ENCODE measurements at regions not wholly inside any gene's neighbourhood (a gene's known extent, or its start where the extent isn't known, plus 50 kb on each side); places are given as distances from the start of the nearest gene placed in this dataset.
"Not testable (repeated sequence)": the region's sequence is repeated elsewhere in the genome, so short reads cannot be mapped to it uniquely, and the experiment has no call there.

DNA sequence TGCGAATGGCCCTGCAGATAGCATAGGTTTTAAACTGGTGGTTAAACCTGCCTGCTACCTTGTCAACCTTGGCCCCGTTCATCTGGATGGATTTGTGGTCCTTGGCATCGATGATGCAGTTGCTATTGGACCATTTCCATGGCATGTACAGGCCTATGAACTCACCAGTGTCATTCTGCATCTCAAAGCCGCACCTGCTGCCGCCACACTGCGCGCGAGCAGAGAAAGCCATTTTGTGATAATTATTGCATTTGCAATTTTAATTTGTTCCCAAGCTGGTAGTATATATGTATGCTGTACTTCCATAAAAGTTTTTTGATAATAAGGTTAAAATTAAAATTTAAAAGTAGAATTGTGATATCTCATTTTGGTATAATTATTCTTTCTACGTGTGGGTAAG lies 94.8 kb upstream of the UXS1 start:
- Histone ChIP-seq H3K9me3 (ENCODE audit: control insufficient read depth, low read length) (no peaks in the 10 kb centered on the region), H3K36me3 (ENCODE audit: control insufficient read depth, insufficient read depth, low read length, severe bottlenecking) (no peaks in the 10 kb centered on the region), H3K9ac (ENCODE audit: low read length) (no peak overlapping the region), H3K4me3 (ENCODE audit: low read length) (no peak overlapping the region), H3K4me1 (ENCODE audit: control insufficient read depth, insufficient read depth, low read length) (no peaks in the 10 kb centered on the region), H3K27me3 (replicated peaks; ENCODE audit: control insufficient read depth, insufficient read depth, low read length) (peaks cover 22% of the 10 kb centered on the region)
- no peak for DNase-seq (ENCODE audit: low read depth)

DNA sequence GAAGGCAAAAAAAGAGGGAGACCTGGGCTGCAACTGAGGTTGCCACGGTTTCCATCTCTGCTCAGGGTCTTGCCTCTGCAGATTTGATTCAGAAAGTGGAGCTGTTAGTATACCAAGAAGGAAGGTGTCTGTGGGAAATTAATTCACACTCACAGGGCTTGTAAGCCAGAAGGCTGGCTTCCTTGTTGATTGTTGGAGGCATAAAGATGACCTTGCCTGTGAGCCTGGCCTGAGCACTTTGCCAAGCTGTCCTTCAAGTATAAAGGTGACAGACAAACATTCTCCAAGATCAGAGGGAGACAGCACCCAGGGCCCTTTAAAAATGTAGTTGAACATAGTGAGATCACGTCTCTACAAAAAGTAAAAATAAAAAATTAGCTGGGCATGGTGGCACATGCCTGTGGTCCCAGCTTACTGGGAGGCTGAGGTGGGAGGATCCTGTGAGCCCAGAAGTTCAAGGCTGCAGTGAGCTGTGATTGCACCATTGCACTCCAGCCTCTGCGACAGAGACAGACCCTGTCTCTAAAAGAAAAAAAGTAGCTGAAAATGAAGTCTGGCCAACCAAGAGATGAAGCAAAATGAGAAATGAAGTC lies 91.2 kb upstream of the UXS1 start:
- H3K9me3 ChIP-seq (ENCODE audit: control insufficient read depth, low read length): no peaks in the 10 kb centered on the region
- no peaks in the 10 kb centered on the region for H3K36me3 ChIP-seq (ENCODE audit: control insufficient read depth, insufficient read depth, low read length, severe bottlenecking)
- DNase-seq (ENCODE audit: low read depth): no peak
- no peak overlapping the region for H3K4me3 ChIP-seq (ENCODE audit: low read length)
- H3K9ac ChIP-seq (ENCODE audit: low read length): no peak overlapping the region
- no peaks in the 10 kb centered on the region for H3K4me1 ChIP-seq (ENCODE audit: control insufficient read depth, insufficient read depth, low read length)
- H3K27me3 ChIP-seq (replicated peaks; ENCODE audit: control insufficient read depth, insufficient read depth, low read length): peaks cover 41% of the 10 kb centered on the region

DNA sequence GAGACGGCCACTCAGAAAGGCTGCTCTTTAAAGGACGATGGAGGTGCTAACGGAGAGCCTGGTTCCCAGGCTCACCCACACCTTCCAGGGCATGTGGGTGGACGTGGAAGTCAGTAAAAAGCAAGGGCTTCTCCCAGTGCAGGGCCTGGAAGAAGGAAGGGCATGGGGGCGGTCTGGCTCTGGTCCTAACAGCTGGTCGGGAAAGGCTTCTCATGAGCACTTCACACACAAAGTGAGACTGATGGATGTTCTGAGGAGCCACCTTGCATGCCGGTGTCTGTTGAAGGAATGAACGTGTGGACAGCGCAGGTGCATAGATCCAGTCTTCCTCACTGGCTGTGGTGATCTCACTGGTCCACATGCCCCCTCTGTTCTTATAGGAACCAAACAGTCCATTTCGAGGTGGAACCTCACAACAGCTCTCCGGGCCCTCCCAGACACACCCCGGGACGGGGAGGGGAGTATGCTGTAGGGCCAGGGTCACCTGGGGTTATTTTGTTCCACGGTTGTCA lies 90.6 kb upstream of the UXS1 start:
- H3K4me1 ChIP-seq (ENCODE audit: control insufficient read depth, insufficient read depth, low read length): no peaks in the 10 kb centered on the region
- H3K9ac ChIP-seq (ENCODE audit: low read length): no peak overlapping the region
- no peaks in the 10 kb centered on the region for H3K36me3 ChIP-seq (ENCODE audit: control insufficient read depth, insufficient read depth, low read length, severe bottlenecking)
- peaks cover 41% of the 10 kb centered on the region for H3K27me3 ChIP-seq (replicated peaks; ENCODE audit: control insufficient read depth, insufficient read depth, low read length)
- H3K4me3 ChIP-seq (ENCODE audit: low read length): no peak overlapping the region
- H3K9me3 ChIP-seq (ENCODE audit: control insufficient read depth, low read length): no peaks in the 10 kb centered on the region
- DNase-seq (ENCODE audit: low read depth): no peak

DNA sequence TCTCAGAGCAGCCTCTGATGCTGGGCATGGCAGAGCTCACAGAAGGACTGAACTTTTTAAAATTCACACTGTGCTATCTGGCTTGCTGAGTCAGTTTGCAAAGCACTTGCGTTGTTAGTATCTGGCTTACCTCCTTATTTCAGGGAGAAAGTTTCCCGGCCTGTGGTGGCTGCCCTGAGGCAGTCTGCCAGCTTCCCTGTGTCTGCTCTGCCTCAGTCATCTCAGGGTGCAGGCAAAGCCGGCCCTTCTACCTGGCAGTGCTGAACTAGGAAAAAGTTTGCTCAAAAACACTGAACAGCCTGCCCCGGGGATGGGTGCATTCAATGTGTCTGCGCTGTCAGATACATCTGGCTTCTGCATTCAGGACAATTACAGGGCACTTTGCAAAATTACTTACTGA lies 90.2 kb upstream of the UXS1 start:
- no peak overlapping the region for H3K4me3 ChIP-seq (ENCODE audit: low read length)
- H3K27me3 ChIP-seq (replicated peaks; ENCODE audit: control insufficient read depth, insufficient read depth, low read length): peaks cover 41% of the 10 kb centered on the region
- no peaks in the 10 kb centered on the region for H3K36me3 ChIP-seq (ENCODE audit: control insufficient read depth, insufficient read depth, low read length, severe bottlenecking)
- no peak overlapping the region for H3K9ac ChIP-seq (ENCODE audit: low read length)
- no peak for DNase-seq (ENCODE audit: low read depth)
- H3K4me1 ChIP-seq (ENCODE audit: control insufficient read depth, insufficient read depth, low read length): no peaks in the 10 kb centered on the region
- no peaks in the 10 kb centered on the region for H3K9me3 ChIP-seq (ENCODE audit: control insufficient read depth, low read length)

DNA sequence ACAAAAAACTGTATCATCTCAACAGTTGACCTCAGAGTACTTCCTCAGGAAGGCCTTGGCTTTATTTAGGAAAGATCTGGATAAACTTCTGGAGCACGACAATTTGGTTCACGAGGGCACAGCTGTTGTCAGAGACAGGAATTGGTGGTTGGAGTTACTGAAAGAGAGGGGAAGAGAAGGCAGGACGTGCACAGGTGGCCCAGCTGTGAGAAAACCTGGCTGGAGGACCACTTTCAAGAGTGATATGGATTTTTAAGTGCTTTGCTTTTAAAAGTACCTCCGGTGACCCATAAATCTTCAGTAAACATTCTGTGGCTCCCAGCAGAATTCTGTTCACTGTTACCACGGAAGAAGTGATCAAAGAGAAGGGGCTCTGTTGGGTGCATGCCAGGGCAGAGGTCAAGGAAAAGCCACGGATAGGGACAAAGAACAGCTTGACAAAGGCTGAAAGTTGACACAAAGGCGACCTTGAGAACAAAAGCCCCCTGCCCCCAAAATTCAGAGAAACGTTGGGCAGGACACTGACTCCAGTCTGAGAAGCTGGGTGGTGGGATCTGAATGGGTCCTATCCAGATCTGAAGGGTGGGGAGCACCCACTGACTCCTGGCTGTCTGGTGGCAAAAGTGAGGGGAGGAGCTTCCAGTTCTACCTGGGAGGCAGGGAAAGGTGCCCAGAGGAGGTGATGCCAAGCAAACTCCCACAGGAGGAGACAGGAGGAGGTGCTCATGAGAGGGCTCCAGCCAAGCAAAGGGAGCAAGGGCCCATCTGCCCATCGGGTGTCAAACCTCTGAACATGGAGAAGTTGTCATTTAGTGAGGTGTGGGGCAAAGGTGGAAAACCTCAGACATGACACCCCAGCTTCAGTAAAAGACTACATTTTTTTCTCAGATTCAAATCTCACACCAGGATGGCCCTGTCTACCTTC lies 89.4 kb upstream of the UXS1 start:
- H3K27me3 ChIP-seq (replicated peaks; ENCODE audit: control insufficient read depth, insufficient read depth, low read length): peaks cover 41% of the 10 kb centered on the region
- not testable (repeated sequence) for H3K4me3 ChIP-seq (ENCODE audit: low read length); H3K9me3 ChIP-seq (ENCODE audit: control insufficient read depth, low read length); H3K4me1 ChIP-seq (ENCODE audit: control insufficient read depth, insufficient read depth, low read length); H3K9ac ChIP-seq (ENCODE audit: low read length); DNase-seq (ENCODE audit: low read depth); H3K36me3 ChIP-seq (ENCODE audit: control insufficient read depth, insufficient read depth, low read length, severe bottlenecking)

DNA sequence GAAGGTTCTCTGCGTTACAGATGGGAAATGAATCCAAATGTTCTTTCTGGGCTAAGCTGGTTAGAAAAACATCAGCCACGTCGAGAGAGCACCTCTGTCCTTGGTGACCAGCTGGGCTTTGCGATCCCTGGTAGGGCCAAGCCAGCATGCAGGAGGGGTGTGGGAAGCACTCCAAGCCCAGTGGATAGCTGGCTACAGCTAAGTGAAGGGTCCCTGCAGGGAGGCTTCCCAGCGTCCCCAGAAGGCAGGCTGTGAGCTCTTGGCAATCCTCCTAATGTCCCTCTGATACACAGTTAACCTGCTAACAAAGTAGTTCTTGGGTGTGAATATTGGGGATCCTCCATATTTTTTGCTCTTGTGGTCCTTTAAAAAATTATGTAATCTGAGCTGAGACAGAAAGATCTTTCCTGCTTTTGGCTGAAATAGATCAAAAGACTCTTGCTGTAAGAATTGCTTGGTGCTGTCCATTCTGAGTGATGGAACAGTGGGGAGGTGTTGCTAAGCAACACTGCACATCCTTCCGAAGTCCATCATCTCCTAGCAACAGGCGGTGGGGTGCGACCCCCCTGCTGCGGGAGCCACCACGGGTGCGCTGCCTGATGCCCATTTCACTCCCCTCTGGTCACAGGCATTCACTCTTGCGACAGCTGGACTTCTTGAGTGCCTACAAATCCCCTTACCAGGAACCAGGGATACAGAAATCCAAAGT lies 88.5 kb upstream of the UXS1 start:
- H3K9ac ChIP-seq (ENCODE audit: low read length): no peak overlapping the region
- H3K27me3 ChIP-seq (replicated peaks; ENCODE audit: control insufficient read depth, insufficient read depth, low read length): peaks cover 41% of the 10 kb centered on the region
- no peak overlapping the region for H3K4me3 ChIP-seq (ENCODE audit: low read length)
- H3K36me3 ChIP-seq (ENCODE audit: control insufficient read depth, insufficient read depth, low read length, severe bottlenecking): no peaks in the 10 kb centered on the region
- no peaks in the 10 kb centered on the region for H3K4me1 ChIP-seq (ENCODE audit: control insufficient read depth, insufficient read depth, low read length)
- no peaks in the 10 kb centered on the region for H3K9me3 ChIP-seq (ENCODE audit: control insufficient read depth, low read length)
- no peak for DNase-seq (ENCODE audit: low read depth)

DNA sequence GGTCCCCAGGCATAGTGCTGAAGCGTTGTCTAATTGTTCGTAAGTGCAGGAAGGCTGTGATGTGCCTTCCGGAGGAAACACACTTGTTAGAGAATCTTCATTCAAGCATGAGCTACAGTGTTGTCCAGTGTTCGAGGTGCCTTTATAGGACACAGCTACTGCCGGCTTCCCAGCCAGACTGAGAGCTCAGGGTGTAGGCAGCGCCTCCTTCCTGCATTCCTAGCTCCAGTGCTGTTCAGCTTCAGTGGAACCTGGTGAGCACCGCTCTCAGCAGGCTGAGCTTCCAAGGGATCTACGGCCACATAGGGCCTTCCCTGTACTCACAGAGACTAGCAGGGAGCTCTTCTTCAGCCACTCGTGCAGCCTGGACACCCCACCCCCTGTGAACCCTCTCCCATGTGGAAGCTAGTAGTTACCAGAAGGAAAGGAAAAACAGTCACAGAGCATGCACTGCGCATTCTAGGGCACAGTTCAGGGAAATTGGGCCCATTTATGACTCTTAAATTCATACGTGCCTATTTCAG lies 87.9 kb upstream of the UXS1 start:
- H3K36me3 ChIP-seq (ENCODE audit: control insufficient read depth, insufficient read depth, low read length, severe bottlenecking); H3K9ac ChIP-seq (ENCODE audit: low read length); H3K4me3 ChIP-seq (ENCODE audit: low read length); H3K4me1 ChIP-seq (ENCODE audit: control insufficient read depth, insufficient read depth, low read length); H3K9me3 ChIP-seq (ENCODE audit: control insufficient read depth, low read length); DNase-seq (ENCODE audit: low read depth): not testable (repeated sequence)
- H3K27me3 ChIP-seq (replicated peaks; ENCODE audit: control insufficient read depth, insufficient read depth, low read length): peaks cover 41% of the 10 kb centered on the region

DNA sequence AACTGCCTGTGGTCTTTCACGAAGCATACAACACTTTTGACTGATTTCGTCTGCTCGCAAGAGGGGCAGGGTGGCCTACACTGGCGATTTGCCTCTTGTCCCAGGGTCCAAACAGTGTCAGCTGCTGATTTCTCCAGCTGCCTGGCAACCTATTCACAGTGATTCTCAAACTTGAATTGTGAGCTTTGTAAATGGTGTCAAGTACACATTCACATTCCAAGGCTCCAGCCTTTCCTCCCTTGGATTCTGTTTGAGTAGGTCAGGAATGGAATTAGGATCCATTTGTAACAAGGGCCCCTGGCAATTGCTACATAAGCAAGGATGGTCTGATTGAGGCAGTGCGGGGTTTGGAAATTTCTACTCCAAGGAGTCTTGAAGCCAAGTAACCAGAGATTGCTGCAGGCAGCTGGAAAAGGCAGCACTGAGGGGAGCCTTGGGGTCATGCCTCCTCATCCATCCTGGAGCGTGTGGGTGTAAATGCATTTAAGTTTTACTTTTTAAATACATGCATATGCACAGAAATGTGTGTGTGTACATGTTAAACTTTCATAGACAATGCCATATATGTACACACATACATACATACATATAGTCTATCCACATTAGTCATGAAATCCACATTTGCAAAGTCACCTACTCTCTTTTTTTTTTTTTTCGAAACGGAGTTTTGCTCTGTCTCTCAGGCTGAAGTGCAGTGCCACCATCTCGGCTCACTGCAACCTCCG lies 86.8 kb upstream of the UXS1 start:
- H3K27me3 ChIP-seq (replicated peaks; ENCODE audit: control insufficient read depth, insufficient read depth, low read length): peaks cover 38% of the 10 kb centered on the region

DNA sequence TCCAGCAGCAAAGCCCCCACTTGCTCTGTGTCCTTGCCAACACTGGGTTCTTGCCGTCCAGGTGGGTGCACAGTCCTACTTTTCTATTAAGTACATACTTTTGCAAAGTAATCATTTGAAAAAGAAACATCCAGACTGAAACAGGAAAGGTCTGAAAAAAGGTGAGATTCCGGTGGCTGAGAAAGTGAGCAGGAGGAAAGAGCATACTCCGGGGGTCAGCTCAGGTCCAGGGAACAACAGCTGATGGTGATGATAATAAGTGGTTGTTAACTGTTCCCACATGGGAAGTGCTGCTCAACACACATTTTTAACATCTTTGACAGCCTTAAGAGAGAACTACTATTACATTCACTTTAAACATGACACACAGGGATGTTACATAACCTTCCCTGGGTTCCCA lies 86.1 kb upstream of the UXS1 start:
- Histone ChIP-seq H3K36me3 (ENCODE audit: control insufficient read depth, insufficient read depth, low read length, severe bottlenecking) (no peaks in the 10 kb centered on the region), H3K27me3 (replicated peaks; ENCODE audit: control insufficient read depth, insufficient read depth, low read length) (peaks cover 36% of the 10 kb centered on the region), H3K4me1 (ENCODE audit: control insufficient read depth, insufficient read depth, low read length) (no peaks in the 10 kb centered on the region), H3K9ac (ENCODE audit: low read length) (no peak overlapping the region), H3K4me3 (ENCODE audit: low read length) (no peak overlapping the region), H3K9me3 (ENCODE audit: control insufficient read depth, low read length) (no peaks in the 10 kb centered on the region)
- DNase-seq (ENCODE audit: low read depth): no peak

More for the DNA sequence above, 86.8 kb upstream of the UXS1 start:
- no peaks in the 10 kb centered on the region for H3K36me3 ChIP-seq (ENCODE audit: control insufficient read depth, insufficient read depth, low read length, severe bottlenecking)
- no peak overlapping the region for H3K4me3 ChIP-seq (ENCODE audit: low read length)
- H3K9me3 ChIP-seq (ENCODE audit: control insufficient read depth, low read length): no peaks in the 10 kb centered on the region
- H3K9ac ChIP-seq (ENCODE audit: low read length): no peak overlapping the region
- no peak for DNase-seq (ENCODE audit: low read depth)
- no peaks in the 10 kb centered on the region for H3K4me1 ChIP-seq (ENCODE audit: control insufficient read depth, insufficient read depth, low read length)

DNA sequence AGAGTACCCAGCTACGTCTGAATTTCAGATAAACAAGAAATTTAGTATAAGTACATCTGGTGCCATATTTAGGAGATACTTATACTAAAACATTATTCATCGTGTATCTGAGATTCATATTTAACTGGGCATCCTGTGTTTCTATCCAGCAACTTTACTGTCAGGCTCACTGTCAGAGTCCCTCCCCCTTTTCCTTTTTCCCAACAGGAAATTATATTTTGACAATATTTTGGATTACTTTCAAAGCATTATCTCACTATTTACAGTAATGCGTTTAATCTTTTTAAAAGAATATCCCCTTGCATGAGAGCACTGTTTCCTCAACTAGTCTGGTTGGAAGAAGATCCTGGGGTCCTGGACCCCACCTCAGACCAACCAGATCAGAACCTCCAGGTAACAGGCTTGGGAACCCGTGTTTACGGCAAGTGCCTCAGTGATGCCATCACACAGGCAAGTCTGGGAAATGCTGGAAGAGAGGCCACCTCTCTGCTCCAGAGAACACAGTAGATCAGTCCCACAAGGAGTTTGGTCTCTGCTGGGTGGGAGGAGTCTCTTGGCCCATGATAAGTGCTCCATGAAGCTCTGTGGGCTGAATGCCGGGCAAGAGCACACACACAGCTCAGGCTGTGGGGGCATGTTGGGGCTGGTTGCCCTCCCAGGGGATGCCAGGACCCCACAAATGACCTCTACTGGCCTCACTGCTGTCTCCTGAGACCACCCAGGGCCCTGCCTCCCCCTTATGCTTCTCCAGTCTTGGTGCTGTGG lies 84.2 kb upstream of the UXS1 start:
- no peak for DNase-seq (ENCODE audit: low read depth)
- Histone ChIP-seq H3K9ac (ENCODE audit: low read length) (no peak overlapping the region), H3K27me3 (replicated peaks; ENCODE audit: control insufficient read depth, insufficient read depth, low read length) (peaks cover 20% of the 10 kb centered on the region), H3K4me3 (ENCODE audit: low read length) (no peak overlapping the region), H3K4me1 (ENCODE audit: control insufficient read depth, insufficient read depth, low read length) (no peaks in the 10 kb centered on the region), H3K36me3 (ENCODE audit: control insufficient read depth, insufficient read depth, low read length, severe bottlenecking) (no peaks in the 10 kb centered on the region), H3K9me3 (ENCODE audit: control insufficient read depth, low read length) (no peaks in the 10 kb centered on the region)

Measured in adipocyte (in vitro differentiated cells).